ENCODE measurements at regions not wholly inside any gene's neighbourhood (a gene's known extent, or its start where the extent isn't known, plus 50 kb on each side); places are given as distances from the start of the nearest gene placed in this dataset.

- Histone ChIP-seq H3K27ac (no peak overlapping the region), H3K27me3 (no peaks in the 10 kb centered on the region), H3K4me3 (no peak overlapping the region), H3K36me3 (no peaks in the 10 kb centered on the region), H3K4me1 (no peaks in the 10 kb centered on the region), H3K9me3 (no peaks in the 10 kb centered on the region)
- no peak for DNase-seq
- TF ChIP-seq CTCF (IDR thresholded peaks at IDR 0.05) (no peak), POLR2A (IDR thresholded peaks at IDR 0.05) (no peak)
Observed at GRCh38 chr16:7158481-7158880, 174.2 kb upstream of the RBFOX1 start.

GRCh38 chr16:7150230-7150629 is 182.4 kb upstream of the RBFOX1 start:
- Histone ChIP-seq H3K27ac (no peak overlapping the region), H3K4me3 (no peak overlapping the region), H3K27me3 (no peaks in the 10 kb centered on the region), H3K9me3 (no peaks in the 10 kb centered on the region), H3K4me1 (no peaks in the 10 kb centered on the region), H3K36me3 (no peaks in the 10 kb centered on the region)
- no peak for DNase-seq
- TF ChIP-seq POLR2A (IDR thresholded peaks at IDR 0.05): no peak
- no peak for TF ChIP-seq CTCF (IDR thresholded peaks at IDR 0.05)

- Histone ChIP-seq H3K4me3 (no peak overlapping the region), H3K27ac (no peak overlapping the region), H3K36me3 (no peaks in the 10 kb centered on the region), H3K27me3 (no peaks in the 10 kb centered on the region), H3K9me3 (no peaks in the 10 kb centered on the region), H3K4me1 (no peaks in the 10 kb centered on the region)
- TF ChIP-seq POLR2A (IDR thresholded peaks at IDR 0.05): no peak
- no peak for TF ChIP-seq CTCF (IDR thresholded peaks at IDR 0.05)
- no peak for DNase-seq
Observed at GRCh38 chr16:7148606-7149005, 184.0 kb upstream of the RBFOX1 start.

GRCh38 chr16:7140899-7141298 is 191.7 kb upstream of the RBFOX1 start:
- Histone ChIP-seq H3K4me3 (no peak overlapping the region), H3K27ac (no peak overlapping the region), H3K36me3 (no peaks in the 10 kb centered on the region), H3K9me3 (no peaks in the 10 kb centered on the region), H3K4me1 (no peaks in the 10 kb centered on the region), H3K27me3 (no peaks in the 10 kb centered on the region)
- TF ChIP-seq CTCF (IDR thresholded peaks at IDR 0.05) (no peak), POLR2A (IDR thresholded peaks at IDR 0.05) (no peak)
- DNase-seq: no peak

GRCh38 chr16:7137560-7138330 is 194.9 kb upstream of the RBFOX1 start:
- Histone ChIP-seq H3K9me3 (no peaks in the 10 kb centered on the region), H3K4me3 (no peak overlapping the region), H3K4me1 (no peaks in the 10 kb centered on the region), H3K27me3 (no peaks in the 10 kb centered on the region), H3K36me3 (no peaks in the 10 kb centered on the region), H3K27ac (no peak overlapping the region)
- no peak for DNase-seq
- TF ChIP-seq CTCF (IDR thresholded peaks at IDR 0.05): no peak
- no peak for TF ChIP-seq POLR2A (IDR thresholded peaks at IDR 0.05)
